A549 (cell line): ENCODE measurements at regions not wholly inside any gene's neighbourhood (a gene's known extent, or its start where the extent isn't known, plus 50 kb on each side); places are given as distances from the start of the nearest gene placed in this dataset.

Source experiments
- CEBPB ChIP-seq, 2 experiments: fragments of >200 bp in 1 of 2; sonication (Bioruptor Twin) in 1 of 2; formaldehyde crosslinking in 1 of 2; IDR thresholded peaks; 2 replicates each; pipeline ENCODE4 v1.6.1; 2012 to 2016
- CTCF ChIP-seq: fragments of >200 bp; sonication (Bioruptor Twin); formaldehyde crosslinking; IDR thresholded peaks from 3 replicates; pipeline ENCODE4 v1.5.1; 2016
- HEYL ChIP-seq: fragments of 250-450 bp; sonication (Bioruptor Pico); IDR thresholded peaks from 2 replicates; pipeline ENCODE4 v1.8.0; 2021; ENCODE audit warnings: mild to moderate bottlenecking, moderate library complexity
- POLR2A ChIP-seq: IDR thresholded peaks from 2 replicates; pipeline ENCODE4 v1.6.1; 2012; ENCODE audit warnings: mild to moderate bottlenecking, low read length
- TP53 ChIP-seq: fragments of 250-450 bp; sonication (Bioruptor Pico); IDR thresholded peaks from 2 replicates; pipeline ENCODE4 v1.5.0; 2021; ENCODE audit warnings: mild to moderate bottlenecking, moderate library complexity

GRCh38 chr9:105883847-105884246 lies 189.5 kb downstream of the TMEM38B start:
- TF ChIP-seq HEYL (CRISPR knock-in tag), result no peak
- TF ChIP-seq CTCF, result no peak
- no peak for TF ChIP-seq POLR2A
- no peak for TF ChIP-seq CEBPB (IDR thresholded peaks at IDR 0.05)
- no peak for TF ChIP-seq TP53
